ENCODE measurements at regions not wholly inside any gene's neighbourhood (a gene's known extent, or its start where the extent isn't known, plus 50 kb on each side); places are given as distances from the start of the nearest gene placed in this dataset.

- TF ChIP-seq, protein P1, sequence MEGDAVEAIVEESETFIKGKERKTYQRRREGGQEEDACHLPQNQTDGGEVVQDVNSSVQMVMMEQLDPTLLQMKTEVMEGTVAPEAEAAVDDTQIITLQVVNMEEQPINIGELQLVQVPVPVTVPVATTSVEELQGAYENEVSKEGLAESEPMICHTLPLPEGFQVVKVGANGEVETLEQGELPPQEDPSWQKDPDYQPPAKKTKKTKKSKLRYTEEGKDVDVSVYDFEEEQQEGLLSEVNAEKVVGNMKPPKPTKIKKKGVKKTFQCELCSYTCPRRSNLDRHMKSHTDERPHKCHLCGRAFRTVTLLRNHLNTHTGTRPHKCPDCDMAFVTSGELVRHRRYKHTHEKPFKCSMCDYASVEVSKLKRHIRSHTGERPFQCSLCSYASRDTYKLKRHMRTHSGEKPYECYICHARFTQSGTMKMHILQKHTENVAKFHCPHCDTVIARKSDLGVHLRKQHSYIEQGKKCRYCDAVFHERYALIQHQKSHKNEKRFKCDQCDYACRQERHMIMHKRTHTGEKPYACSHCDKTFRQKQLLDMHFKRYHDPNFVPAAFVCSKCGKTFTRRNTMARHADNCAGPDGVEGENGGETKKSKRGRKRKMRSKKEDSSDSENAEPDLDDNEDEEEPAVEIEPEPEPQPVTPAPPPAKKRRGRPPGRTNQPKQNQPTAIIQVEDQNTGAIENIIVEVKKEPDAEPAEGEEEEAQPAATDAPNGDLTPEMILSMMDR (conservative IDR thresholded peaks at IDR 0.05) = no peak
- TF ChIP-seq ZFX (IDR thresholded peaks at IDR 0.05) = no peak
Observed at GRCh38 chr2:40700231-40700954, 248.5 kb upstream of the SLC8A1 start.
